ENCODE measurements at regions not wholly inside any gene's neighbourhood (a gene's known extent, or its start where the extent isn't known, plus 50 kb on each side); places are given as distances from the start of the nearest gene placed in this dataset.
"Not testable (repeated sequence)": the region's sequence is repeated elsewhere in the genome, so short reads cannot be mapped to it uniquely, and the experiment has no call there.

DNA sequence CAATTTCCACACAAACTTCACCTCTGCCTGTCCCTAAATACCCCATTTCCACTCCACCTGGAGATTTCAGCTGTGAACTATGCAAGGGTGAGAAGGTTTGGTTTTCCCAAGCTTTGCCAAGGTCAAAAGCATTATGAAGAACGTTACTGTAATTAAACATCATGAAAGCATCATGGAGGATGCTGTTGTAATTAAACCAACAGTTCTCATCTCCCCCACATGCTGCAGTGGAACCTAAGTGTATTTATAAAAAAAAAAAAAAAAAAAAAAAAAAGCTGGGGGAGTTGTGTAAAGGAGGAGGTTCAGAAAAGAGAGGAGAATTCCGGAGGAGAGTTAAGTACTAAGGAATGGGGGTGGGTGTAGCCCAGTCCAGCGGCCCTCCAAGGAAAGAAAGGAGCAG is 474.9 kb upstream of the JARID2 start:
- Histone ChIP-seq H3K27me3 (ENCODE audit: control insufficient read depth in 2 of 2, insufficient read depth in 2 of 2, low read length in 2 of 2) (no peaks in the 10 kb centered on the region), H3K4me3 (ENCODE audit: low read length) (no peak overlapping the region), H3K27ac (ENCODE audit: low read depth, low read length) (no peak overlapping the region), H3K9me3 (ENCODE audit: control insufficient read depth in 2 of 3, low read length in 3 of 3) (no peaks in the 10 kb centered on the region), H3K36me3 (ENCODE audit: control insufficient read depth in 2 of 3, insufficient read depth in 3 of 3, low read length in 3 of 3) (no peaks in the 10 kb centered on the region), H3K4me1 (ENCODE audit: control insufficient read depth in 2 of 2, insufficient read depth in 2 of 2, low read length in 2 of 2) (no peaks in the 10 kb centered on the region)
- no peak overlapping the region for H3K27ac Mint-ChIP-seq
- no peak for DNase-seq
- no peak for ATAC-seq
- H3K4me3 Mint-ChIP-seq = no peak overlapping the region
- ChIA-PET CTCF (no interaction called here), POLR2A (interaction anchor here (0.7 kb wide), 1 partner anchor 52 kb away, joined by 3 read pairs; no protein-coding TSS in a partner anchor)
- no peaks in the 10 kb centered on the region for H3K27me3 Mint-ChIP-seq
- H3K4me1 Mint-ChIP-seq = no peaks in the 10 kb centered on the region
- peaks cover 0 to 4% (median 0%) of the 10 kb centered on the region in 11 donors for H3K9me3 Mint-ChIP-seq
- no peaks in the 10 kb centered on the region for H3K36me3 Mint-ChIP-seq
- intact Hi-C loops (cut with micrococcal nuclease) = no loop called here

DNA sequence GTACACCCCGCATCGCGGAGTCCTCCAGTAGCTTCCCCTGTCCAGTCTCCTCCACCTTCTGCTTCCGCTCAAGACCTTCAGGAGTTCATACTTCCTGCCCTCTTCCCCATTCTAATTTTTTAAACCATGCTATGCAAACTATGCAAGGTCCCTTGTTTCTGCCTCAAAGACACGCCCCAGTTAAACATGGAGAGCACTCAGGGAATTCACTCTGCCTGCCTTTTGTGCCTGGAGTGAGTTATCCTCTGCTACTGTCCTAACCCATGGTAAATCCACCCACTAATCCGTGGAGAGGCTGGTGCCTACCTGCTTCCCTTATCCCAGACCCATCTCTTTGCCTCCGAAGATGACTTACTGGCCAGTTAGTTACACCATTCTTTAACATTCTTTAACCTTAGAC is 473.7 kb upstream of the JARID2 start:
- H3K4me3 Mint-ChIP-seq = no peak overlapping the region
- no peaks in the 10 kb centered on the region for H3K4me1 Mint-ChIP-seq
- no peak for ATAC-seq
- CTCF ChIA-PET = no interaction called here
- H3K27ac Mint-ChIP-seq = peak overlapping the region in 1 of 9 donors; percentile 61
- H3K4me3 ChIP-seq (ENCODE audit: low read length) = no peak overlapping the region
- no peaks in the 10 kb centered on the region for H3K27me3 ChIP-seq (ENCODE audit: control insufficient read depth in 2 of 2, insufficient read depth in 2 of 2, low read length in 2 of 2)
- H3K4me1 ChIP-seq (ENCODE audit: control insufficient read depth in 2 of 2, insufficient read depth in 2 of 2, low read length in 2 of 2) = no peaks in the 10 kb centered on the region
- H3K9me3 Mint-ChIP-seq = peaks cover 0 to 7% (median 0%) of the 10 kb centered on the region in 11 donors
- H3K9me3 ChIP-seq (ENCODE audit: control insufficient read depth in 2 of 3, low read length in 3 of 3) = no peaks in the 10 kb centered on the region
- intact Hi-C loops (cut with micrococcal nuclease) = no loop called here
- POLR2A ChIA-PET = no interaction called here
- H3K36me3 ChIP-seq (ENCODE audit: control insufficient read depth in 2 of 3, insufficient read depth in 3 of 3, low read length in 3 of 3) = no peaks in the 10 kb centered on the region
- H3K27me3 Mint-ChIP-seq = no peaks in the 10 kb centered on the region
- H3K27ac ChIP-seq (ENCODE audit: low read depth, low read length) = no peak overlapping the region
- DNase-seq = no peak
- H3K36me3 Mint-ChIP-seq = no peaks in the 10 kb centered on the region

DNA sequence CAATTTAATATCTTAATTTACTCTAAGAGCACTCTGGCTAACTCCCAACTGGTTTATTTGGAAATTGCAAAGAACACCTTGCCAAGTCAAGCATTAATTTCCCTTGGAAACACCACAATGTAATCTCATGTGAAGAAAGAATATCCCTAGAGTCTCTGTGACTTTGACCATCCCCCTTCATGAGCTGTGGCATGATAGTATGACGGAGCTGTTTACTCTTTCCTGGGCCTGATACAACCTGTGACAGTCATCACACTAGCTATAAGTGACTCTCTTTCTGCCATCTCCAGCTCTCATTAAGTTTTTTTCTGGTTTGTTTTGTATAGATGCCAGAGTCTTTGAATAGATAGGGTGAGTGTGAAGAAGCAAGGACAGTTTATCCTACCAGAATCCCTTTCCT is 470.3 kb upstream of the JARID2 start:
- Mint-ChIP-seq H3K27ac (no peak overlapping the region), H3K4me1 (no peaks in the 10 kb centered on the region), H3K9me3 (peaks cover 0 to 5% (median 0%) of the 10 kb centered on the region in 11 donors), H3K4me3 (no peak overlapping the region), H3K36me3 (peaks cover 0 to 2% (median 0%) of the 10 kb centered on the region in 5 donors), H3K27me3 (no peaks in the 10 kb centered on the region)
- no peaks in the 10 kb centered on the region for H3K36me3 ChIP-seq (ENCODE audit: control insufficient read depth in 2 of 3, insufficient read depth in 3 of 3, low read length in 3 of 3)
- no peaks in the 10 kb centered on the region for H3K4me1 ChIP-seq (ENCODE audit: control insufficient read depth in 2 of 2, insufficient read depth in 2 of 2, low read length in 2 of 2)
- ChIA-PET CTCF (no interaction called here), POLR2A (no interaction called here)
- DNase-seq (no peak), ATAC-seq (no peak)
- H3K9me3 ChIP-seq (ENCODE audit: control insufficient read depth in 2 of 3, low read length in 3 of 3) = no peaks in the 10 kb centered on the region
- no peaks in the 10 kb centered on the region for H3K27me3 ChIP-seq (ENCODE audit: control insufficient read depth in 2 of 2, insufficient read depth in 2 of 2, low read length in 2 of 2)
- intact Hi-C loops (cut with micrococcal nuclease) = no loop called here
- H3K4me3 ChIP-seq (ENCODE audit: low read length) = no peak overlapping the region
- H3K27ac ChIP-seq (ENCODE audit: low read depth, low read length) = no peak overlapping the region

DNA sequence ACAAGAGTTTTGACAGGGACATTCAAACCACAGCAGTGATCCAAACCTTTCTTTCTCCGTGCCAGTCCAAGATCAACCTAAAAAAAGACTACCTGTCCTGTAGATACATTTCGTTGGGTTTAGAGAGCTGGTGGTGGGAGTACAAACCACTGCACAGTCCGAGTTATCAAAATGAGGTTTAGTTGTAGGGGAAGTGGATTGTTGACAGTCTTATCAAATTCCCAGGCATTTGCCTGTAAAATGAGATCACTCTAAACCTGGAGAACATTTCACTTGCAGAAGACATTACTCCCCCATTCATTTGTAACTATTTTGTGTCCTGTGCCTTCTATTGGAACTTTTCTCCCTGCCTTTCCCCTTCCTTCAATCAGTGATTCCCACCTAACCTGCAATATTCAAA is 469.6 kb upstream of the JARID2 start:
- Histone ChIP-seq H3K4me3 (ENCODE audit: low read length) (no peak overlapping the region), H3K4me1 (ENCODE audit: control insufficient read depth in 2 of 2, insufficient read depth in 2 of 2, low read length in 2 of 2) (no peaks in the 10 kb centered on the region), H3K27me3 (ENCODE audit: control insufficient read depth in 2 of 2, insufficient read depth in 2 of 2, low read length in 2 of 2) (no peaks in the 10 kb centered on the region), H3K27ac (ENCODE audit: low read depth, low read length) (no peak overlapping the region), H3K36me3 (ENCODE audit: control insufficient read depth in 2 of 3, insufficient read depth in 3 of 3, low read length in 3 of 3) (no peaks in the 10 kb centered on the region), H3K9me3 (ENCODE audit: control insufficient read depth in 2 of 3, low read length in 3 of 3) (no peaks in the 10 kb centered on the region)
- ChIA-PET POLR2A (no interaction called here), CTCF (no interaction called here)
- intact Hi-C loops (cut with micrococcal nuclease) = no loop called here
- H3K36me3 Mint-ChIP-seq = peaks cover 0 to 5% (median 0%) of the 10 kb centered on the region in 5 donors
- no peaks in the 10 kb centered on the region for H3K27me3 Mint-ChIP-seq
- peaks cover 0 to 5% (median 0%) of the 10 kb centered on the region in 11 donors for H3K9me3 Mint-ChIP-seq
- no peaks in the 10 kb centered on the region for H3K4me1 Mint-ChIP-seq
- no peak overlapping the region for H3K27ac Mint-ChIP-seq
- H3K4me3 Mint-ChIP-seq = no peak overlapping the region
- ATAC-seq (no peak), DNase-seq (no peak)

DNA sequence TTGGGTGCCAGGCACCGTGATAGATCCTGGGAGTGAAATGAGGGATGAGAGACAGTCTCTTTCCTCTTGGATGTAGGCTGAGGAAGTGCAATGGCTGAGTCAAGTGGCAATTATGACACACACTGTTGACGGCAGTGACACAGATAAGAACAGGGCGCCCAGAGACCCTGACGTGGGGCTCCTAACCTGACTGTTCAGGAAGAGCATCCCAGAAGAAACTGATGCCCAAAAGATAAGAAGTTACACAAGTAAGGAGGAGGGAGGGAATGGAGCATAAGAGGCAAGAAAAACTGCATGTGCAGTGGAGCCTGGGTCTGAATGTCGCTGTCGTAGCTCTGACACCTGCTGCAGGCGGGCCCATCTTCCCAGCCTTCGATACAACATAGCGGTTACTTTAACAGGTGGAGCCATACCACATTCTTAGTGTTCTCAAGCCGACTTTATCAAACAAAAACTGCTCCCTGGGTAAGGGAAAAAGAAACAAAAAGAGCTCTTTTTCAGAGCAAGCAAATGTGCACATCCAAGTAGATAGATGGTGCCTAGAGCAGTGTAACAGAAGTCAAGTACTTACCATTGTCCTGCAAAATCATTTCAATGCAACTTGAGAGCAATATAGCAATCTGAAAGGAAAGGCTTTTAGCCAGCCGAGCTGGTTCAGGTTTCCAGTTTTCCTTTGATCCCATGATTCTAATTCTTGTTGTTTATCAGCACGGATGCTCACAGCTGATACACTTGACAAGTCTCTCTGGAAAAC is 463.9 kb upstream of the JARID2 start:
- Histone ChIP-seq H3K36me3 (ENCODE audit: control insufficient read depth in 2 of 3, insufficient read depth in 3 of 3, low read length in 3 of 3) (no peaks in the 10 kb centered on the region), H3K4me1 (ENCODE audit: control insufficient read depth in 2 of 2, insufficient read depth in 2 of 2, low read length in 2 of 2) (peaks cover 0 to 12% of the 10 kb centered on the region in 2 donors), H3K9me3 (ENCODE audit: control insufficient read depth in 2 of 3, low read length in 3 of 3) (no peaks in the 10 kb centered on the region), H3K27me3 (ENCODE audit: control insufficient read depth in 2 of 2, insufficient read depth in 2 of 2, low read length in 2 of 2) (no peaks in the 10 kb centered on the region), H3K27ac (ENCODE audit: low read depth, low read length) (no peak overlapping the region), H3K4me3 (ENCODE audit: low read length) (no peak overlapping the region)
- CTCF ChIA-PET = no interaction called here
- H3K36me3 Mint-ChIP-seq = peaks cover 0 to 11% (median 0%) of the 10 kb centered on the region in 5 donors
- POLR2A ChIA-PET = no interaction called here
- no peaks in the 10 kb centered on the region for H3K27me3 Mint-ChIP-seq
- DNase-seq (no peak), ATAC-seq (no peak)
- H3K4me3 Mint-ChIP-seq = no peak overlapping the region
- H3K27ac Mint-ChIP-seq = peak overlapping the region in 2 of 9 donors; percentile 63 to 78
- intact Hi-C loops (cut with micrococcal nuclease) = loop anchor here in 1 of 2 donors (10.0 kb wide), 1 partner anchor 567 kb away; no protein-coding TSS in a partner anchor
- peaks cover 0 to 4% (median 0%) of the 10 kb centered on the region in 11 donors for H3K9me3 Mint-ChIP-seq
- H3K4me1 Mint-ChIP-seq = peaks cover 0 to 25% (median 19%) of the 10 kb centered on the region in 7 donors

DNA sequence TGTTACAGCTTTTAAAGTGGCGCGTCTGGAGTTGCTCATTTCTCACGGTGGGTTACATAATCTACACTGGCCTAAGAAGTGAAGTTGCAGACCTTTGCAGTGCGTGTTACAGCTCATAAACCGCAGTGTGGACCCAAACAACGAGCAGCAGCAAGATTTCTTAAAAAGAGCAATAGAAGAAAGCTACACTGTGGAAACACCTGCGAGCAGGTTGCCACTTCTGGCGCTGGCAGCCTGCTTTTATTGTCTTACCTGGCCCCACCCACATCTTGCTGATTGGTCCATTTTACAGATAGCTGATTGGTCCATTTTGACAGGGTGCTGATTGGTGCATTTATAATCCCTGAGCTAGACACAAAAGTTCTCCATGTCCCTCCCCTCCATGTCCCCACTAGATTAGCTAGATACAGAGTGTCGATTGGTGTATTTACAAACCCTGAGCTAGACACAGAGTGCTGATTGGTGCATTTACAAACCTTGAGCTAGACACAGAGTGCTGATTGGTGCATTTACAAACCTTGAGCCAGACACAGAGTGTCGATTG is 462.9 kb upstream of the JARID2 start:
- H3K9me3 Mint-ChIP-seq; ATAC-seq; H3K27me3 Mint-ChIP-seq; H3K27me3 ChIP-seq (ENCODE audit: control insufficient read depth in 2 of 2, insufficient read depth in 2 of 2, low read length in 2 of 2); H3K4me3 ChIP-seq (ENCODE audit: low read length); H3K9me3 ChIP-seq (ENCODE audit: control insufficient read depth in 2 of 3, low read length in 3 of 3); H3K27ac ChIP-seq (ENCODE audit: low read depth, low read length); H3K36me3 Mint-ChIP-seq; CTCF ChIA-PET; H3K36me3 ChIP-seq (ENCODE audit: control insufficient read depth in 2 of 3, insufficient read depth in 3 of 3, low read length in 3 of 3); DNase-seq; POLR2A ChIA-PET: not testable (repeated sequence)
- H3K4me3 Mint-ChIP-seq = peak overlapping the region in 1 of 10 donors; percentile 2
- peaks cover 0 to 12% of the 10 kb centered on the region in 2 donors for H3K4me1 ChIP-seq (ENCODE audit: control insufficient read depth in 2 of 2, insufficient read depth in 2 of 2, low read length in 2 of 2)
- peak overlapping the region in 1 of 9 donors; percentile 22 for H3K27ac Mint-ChIP-seq
- intact Hi-C loops (cut with micrococcal nuclease) = loop anchor here in 1 of 2 donors (10.0 kb wide), 1 partner anchor 568 kb away; no protein-coding TSS in a partner anchor
- peaks cover 0 to 31% (median 19%) of the 10 kb centered on the region in 7 donors for H3K4me1 Mint-ChIP-seq

DNA sequence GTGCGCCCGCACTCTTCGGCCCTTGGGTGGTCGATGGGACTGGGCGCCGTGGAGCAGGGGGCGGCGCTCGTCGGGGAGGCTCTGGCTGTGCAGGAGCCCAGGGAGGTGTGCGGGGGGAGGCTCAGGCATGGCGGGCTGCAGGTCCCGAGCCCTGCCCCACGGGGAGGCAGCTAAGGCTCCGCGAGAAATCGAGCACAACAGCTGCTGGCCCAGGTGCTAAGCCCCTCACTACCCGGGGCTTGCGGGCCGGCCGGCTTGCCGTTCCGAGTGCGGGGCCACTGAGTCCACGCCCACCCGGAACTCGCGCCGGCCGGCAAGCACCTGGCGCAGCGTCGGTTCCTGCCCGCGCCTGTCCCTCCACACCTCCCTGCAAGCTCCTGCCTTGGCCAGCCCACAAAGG is 462.3 kb upstream of the JARID2 start:
- POLR2A ChIA-PET = no interaction called here
- Histone ChIP-seq H3K9me3 (ENCODE audit: control insufficient read depth in 2 of 3, low read length in 3 of 3) (no peaks in the 10 kb centered on the region), H3K27ac (ENCODE audit: low read depth, low read length) (no peak overlapping the region), H3K4me3 (ENCODE audit: low read length) (no peak overlapping the region), H3K4me1 (ENCODE audit: control insufficient read depth in 2 of 2, insufficient read depth in 2 of 2, low read length in 2 of 2) (peaks cover 0 to 12% of the 10 kb centered on the region in 2 donors), H3K36me3 (ENCODE audit: control insufficient read depth in 2 of 3, insufficient read depth in 3 of 3, low read length in 3 of 3) (no peaks in the 10 kb centered on the region), H3K27me3 (ENCODE audit: control insufficient read depth in 2 of 2, insufficient read depth in 2 of 2, low read length in 2 of 2) (no peaks in the 10 kb centered on the region)
- H3K4me3 Mint-ChIP-seq = no peak overlapping the region
- CTCF ChIA-PET = no interaction called here
- DNase-seq (no peak), ATAC-seq (no peak)
- peak overlapping the region in 1 of 9 donors; percentile 22 for H3K27ac Mint-ChIP-seq
- peaks cover 0 to 4% (median 0%) of the 10 kb centered on the region in 11 donors for H3K9me3 Mint-ChIP-seq
- H3K4me1 Mint-ChIP-seq = peaks cover 0 to 31% (median 19%) of the 10 kb centered on the region in 7 donors
- H3K36me3 Mint-ChIP-seq = peaks cover 0 to 9% (median 0%) of the 10 kb centered on the region in 5 donors
- no peaks in the 10 kb centered on the region for H3K27me3 Mint-ChIP-seq
- intact Hi-C loops (cut with micrococcal nuclease) = loop anchor here in 1 of 2 donors (10.0 kb wide), 1 partner anchor 569 kb away; no protein-coding TSS in a partner anchor

All from naive thymus-derived CD4-positive, alpha-beta T cell (primary cell).